Medulla oblongata (tissue), 1 donor: ENCODE measurements at regions not wholly inside any gene's neighbourhood (a gene's known extent, or its start where the extent isn't known, plus 50 kb on each side); places are given as distances from the start of the nearest gene placed in this dataset.
A peak's percentile ranks its signal among the peaks of the same experiment; 100 is the strongest.

Source experiments
- DNase-seq: peaks from one replicate; pipeline ENCODE4 v3.0.0-alpha.2; 2015; ENCODE audit errors: extremely low spot score

DNA sequence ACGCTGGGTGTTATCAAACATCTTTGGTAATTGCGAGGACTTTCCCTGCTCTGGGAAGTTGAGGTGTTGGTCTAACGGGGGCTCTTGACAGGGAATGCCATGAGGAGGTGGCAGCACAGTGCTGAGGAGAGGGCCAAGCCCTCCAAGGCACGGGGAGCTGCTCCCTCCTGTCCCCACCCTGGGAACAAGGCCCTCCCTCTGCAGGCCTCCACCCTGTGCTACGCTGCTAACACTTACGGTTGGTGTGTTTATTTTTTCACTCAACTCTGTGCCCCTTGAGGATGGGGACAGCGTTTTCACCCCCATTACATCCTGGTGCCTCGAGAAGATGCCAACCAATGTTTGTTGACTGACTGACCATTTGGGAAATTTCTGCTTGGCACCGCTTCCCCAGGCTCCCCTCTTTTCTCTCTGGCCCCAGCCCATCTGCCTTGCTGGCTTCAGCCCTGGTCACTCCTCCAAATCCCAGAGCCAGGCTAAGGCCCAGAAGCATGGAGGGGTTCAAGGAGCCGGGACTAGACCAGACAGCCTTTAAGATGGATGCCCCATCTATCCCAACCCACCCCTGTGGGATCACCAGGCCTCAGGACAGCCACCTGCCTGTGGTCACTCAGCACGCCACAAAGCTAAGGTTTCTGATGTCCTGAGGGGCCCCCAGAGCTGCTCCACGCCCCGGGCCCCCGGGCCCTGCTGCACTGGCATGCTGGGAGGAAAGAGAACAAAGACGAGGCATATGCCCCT, 125.7 kb downstream of the BARX1 start:
- no peak for DNase-seq

GRCh38 chr9:93828331-93829097, 126.6 kb downstream of the BARX1 start:
- no peak for DNase-seq

DNA sequence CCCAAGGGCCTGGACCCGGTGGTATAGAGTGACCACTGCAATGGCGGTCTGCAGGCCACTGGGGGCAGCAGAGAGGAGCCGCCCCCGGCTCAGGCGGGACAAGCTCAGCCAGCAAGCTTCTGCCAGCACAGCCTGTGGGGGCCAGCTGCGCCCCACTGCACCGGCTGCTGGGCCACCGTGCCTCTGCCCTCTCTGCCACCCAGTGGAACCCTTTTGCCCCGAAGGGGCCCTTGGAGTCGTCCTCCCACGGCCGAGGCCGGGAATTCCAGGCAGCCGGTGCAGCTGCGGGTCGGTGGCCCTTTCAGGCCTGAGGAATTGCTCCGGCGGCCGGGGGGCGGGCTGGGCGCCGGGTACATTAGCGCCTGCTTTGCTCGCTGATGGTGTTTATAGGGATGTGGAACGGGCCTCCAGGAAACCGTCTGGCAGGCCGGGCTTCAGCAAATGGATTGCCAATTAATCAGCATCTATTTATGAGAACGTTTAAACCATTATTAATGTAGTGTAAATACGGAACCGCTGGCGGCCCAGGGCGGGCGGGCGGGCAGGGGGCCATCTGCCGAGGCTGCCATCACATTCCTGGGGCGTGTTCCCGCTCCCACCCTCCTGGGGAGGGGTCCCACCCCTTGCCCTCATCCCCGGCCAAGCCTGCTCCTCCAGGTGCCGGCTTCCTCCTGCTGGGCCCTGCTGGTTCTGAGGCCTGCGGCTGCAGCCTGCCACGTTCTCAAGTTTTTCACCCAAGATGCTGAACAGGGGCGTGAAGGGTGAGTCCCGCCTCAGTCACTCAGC, 127.4 kb downstream of the BARX1 start:
- peak; percentile 55 for DNase-seq

DNA sequence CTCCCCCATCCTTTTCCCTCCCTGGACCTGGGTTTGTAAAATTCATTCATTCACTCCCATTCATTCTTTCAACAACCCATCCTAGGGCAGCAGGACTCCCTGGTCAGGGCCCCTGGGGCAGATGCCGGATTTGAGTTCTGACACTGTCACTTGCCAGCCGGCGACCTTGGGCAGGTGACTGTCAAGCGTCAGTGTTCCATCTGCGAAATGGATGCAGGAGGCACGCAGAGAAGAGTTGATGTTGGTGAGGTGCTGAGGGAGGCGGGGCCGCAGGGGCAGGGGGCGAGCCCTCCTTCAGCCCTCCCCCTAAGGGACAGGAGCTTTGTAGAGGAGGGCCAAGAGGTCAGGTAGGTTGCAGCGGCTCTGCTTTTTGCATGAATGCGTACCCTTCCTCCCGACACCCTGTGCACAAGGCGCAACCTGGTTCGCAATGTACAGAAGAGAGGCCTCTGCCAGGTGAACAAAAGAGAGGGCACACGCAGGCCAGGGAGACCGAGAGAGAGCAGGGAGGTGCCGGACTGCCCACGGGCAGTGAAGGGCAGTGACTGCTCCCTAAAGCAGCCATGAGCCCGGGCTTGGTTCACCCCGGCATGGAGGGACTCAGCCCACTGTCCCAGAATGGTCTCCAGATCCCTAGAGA, 128.1 kb downstream of the BARX1 start:
- DNase-seq = no peak

DNA sequence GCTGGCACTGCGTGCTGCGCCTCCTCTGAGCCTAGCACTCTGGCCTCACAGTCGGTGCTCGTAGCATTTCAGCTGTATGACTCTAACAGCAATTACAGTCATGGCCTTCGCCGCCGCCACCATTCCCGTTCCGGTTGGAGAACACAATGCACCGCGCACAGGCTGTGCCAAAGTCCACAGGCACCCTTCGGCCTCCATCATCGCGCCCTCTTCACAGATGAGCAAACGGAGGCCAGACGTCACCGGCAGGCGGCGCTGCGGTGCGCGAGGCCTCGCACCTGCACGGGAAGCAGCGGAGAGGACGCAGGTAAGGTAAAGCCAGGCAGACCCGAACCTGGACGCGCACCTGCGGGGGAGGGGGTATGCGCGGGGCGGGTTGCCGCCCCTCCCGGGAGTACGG, 128.9 kb downstream of the BARX1 start:
- DNase-seq = no peak

GRCh38 chr9:93825348-93826115, 129.6 kb downstream of the BARX1 start:
- no peak for DNase-seq

DNA sequence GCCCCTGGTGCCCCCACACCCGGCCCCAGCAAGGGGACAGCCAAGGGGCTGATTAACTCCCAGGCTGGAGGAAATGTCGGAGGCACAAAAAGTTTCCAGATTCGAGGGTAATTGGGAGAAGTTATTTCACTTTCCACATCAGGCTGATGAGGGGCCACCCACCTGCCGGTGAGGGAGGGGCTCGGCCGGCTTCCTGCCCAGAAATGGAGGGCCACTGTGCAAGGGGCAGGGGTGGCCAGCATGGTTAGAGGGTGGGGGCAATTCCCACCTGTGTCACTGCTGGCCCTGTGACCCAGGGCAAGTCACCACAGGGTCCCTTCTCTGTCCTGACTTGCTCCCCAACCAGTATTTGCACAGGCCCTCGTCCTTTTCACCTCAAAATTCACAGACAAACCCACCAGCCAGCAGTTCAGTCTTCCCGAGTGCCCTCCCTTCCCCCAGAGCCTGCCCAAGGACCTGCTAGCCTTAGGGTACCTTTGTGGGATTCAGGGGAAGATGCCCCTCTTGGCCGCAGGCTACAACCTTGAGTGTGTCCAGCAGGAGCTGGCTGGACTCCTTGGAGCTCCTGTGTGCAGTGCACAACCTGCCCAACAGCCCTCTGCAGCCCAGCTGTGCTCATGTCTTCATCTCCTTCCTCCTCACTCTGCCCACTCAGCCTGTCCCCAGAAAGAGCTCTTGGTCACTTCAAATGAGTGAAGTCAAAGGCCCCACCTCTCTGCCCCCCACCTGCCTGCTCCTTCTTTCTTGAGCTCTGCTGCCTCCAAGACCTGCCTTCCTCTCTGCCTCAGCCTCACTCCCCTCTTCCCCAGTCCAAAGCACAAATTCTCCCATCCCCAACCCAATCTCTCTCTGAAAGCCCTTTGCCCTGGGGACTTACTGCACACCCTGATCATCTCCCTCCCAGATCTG, 130.5 kb downstream of the BARX1 start:
- no peak for DNase-seq

- DNase-seq = no peak
Measured at GRCh38 chr9:93823245-93824072, 131.7 kb downstream of the BARX1 start.

DNA sequence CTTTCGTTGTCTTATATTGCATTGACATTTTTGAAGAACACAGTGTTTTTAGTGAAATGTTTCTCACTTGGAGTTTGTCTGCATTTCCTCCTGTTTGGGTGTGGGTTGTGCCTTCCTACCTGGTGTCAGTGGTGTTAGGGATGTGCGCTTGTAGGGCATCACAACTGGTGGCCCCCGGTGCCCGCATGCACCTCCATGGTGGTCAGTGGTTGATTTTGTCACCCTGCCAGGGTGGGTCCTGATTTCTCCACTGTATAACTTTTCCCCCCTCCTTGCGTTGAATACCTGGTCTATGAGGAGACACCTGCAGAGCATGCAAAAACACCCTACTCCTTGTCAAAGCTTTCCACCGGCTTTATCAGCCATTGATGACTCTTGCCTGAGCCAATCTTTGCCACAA, 132.9 kb downstream of the BARX1 start:
- DNase-seq = no peak

DNA sequence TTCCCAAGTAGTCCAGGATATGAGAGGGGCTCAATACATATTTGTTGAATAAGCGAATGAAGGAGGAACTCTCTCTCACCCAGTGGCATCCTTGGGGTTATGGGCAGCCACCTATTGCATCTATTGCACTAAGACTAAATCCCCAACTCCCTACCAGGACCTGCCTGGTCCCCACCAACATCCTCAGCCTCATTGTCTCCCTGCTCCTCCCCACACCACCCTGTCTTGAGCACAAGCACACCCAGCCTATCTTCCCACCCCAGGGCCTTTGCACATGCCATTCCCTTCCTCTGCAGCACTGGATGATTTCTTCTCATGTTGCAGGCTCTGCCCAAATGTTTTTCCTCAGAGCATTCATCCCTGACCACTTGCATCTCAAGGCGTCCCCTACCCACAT, 133.8 kb downstream of the BARX1 start:
- DNase-seq = no peak

GRCh38 chr9:93820667-93821306, 134.4 kb downstream of the BARX1 start:
- no peak for DNase-seq

DNA sequence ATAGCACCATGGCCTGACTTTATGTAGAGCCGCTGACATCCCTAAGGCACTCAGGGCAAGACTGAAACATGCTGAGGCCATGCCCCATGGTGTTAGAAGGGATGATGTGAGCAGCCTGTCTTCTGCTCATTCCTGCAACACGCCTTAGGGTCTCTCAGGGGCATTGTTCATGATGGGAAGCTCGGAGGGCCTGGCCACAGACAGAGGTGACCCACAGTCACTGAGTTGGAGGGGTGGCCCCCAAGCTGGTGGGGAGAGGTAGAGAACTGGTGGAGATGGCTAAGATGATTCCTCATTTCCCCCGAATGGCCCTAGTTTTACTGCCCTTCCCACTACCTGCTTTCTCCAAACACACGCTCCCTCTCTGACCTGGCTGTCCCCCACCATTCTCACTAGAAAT, 135.2 kb downstream of the BARX1 start:
- no peak for DNase-seq

GRCh38 chr9:93818827-93819472, 136.2 kb downstream of the BARX1 start:
- no peak for DNase-seq

DNA sequence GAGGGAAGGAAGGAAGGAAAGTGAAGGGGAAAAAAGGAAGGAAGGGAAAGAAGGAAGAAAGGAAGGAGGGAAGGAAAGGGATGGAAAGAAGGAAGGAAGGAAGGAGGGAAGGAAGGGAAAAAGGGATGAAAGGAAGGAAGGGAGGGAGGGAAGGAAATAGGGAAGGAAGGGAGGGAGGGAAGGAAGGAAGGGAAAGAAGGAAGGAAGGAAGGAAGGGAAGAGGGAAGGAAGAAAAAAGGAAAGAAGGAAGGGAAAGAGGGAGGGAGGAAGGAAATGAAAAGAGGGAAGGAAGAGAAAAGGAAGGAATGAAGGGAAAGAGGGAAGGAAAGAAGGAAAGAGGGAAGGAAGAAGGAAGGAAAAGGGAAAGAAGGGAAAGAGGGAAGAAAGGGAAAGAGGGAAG, 136.9 kb downstream of the BARX1 start:
- no peak for DNase-seq

DNA sequence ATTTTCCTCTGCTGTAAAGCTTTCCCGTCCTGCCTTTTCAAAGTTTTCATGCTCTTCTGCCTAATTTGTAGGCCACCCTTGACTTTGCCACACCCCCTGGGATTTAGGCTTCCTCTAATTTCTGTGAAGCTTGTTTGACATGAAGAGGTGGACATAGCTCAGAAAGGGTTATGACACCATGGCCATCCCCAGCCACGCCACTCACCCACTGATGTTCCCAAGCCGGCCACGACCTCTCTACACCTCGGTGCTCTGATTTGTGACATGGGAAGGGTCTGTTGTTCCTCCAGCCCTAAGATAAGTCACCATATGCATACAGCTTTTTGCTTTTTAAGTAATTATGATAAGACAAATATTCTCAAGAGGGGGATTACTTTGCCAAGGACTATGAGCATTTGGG, 139.5 kb downstream of the BARX1 start:
- no peak for DNase-seq

- no peak for DNase-seq
Measured at GRCh38 chr9:93815135-93815534, 140.0 kb downstream of the BARX1 start.

DNA sequence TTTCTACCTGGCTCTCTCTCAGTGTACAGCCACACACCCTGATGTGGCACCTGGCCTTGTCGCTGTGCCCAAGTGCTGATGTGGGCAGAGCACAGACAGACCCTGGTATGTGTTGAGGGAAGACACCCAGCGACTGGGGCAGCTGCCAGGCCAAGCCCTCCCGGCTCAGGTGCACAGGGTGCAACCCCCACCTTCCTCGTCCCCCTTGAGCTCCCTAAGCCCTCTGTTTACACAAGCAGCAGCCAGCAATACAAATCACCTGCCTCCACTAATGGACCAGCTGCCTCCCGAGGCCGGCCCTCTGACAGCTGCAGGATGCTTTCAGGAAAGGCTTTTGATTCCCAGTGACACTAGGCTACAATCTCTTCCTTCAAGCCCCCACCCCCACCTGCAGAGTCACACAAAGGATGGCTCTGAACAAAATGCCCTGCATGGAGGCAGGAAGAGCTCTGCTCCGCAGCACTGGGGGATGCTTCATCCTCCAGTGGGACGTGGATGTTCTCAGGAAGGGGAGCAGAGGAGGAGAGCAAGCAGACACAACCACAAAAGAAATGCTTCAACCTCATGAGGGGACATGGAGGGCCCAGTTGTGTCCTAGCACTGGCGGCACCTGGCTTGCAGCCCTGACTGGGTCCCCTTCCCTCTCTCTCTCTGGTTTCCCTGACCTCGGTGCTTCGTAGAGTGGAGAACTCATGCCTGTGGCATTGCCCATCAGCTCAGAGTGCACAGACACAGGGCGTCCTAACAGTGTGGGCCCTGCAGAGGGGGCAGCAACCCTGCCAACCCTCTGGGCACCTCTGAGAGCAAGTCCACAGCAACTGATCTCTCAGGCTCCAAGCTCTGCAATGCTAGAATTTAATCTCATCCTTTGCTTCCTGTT, 140.8 kb downstream of the BARX1 start:
- no peak for DNase-seq
